Nephron (organoid): ENCODE measurements at regions not wholly inside any gene's neighbourhood (a gene's known extent, or its start where the extent isn't known, plus 50 kb on each side); places are given as distances from the start of the nearest gene placed in this dataset.

Source experiments
- H3K27ac Mint-ChIP-seq, 3 experiments: 2 replicates each; pipeline ENCODE4 v1.8.0; 2020; ENCODE audit warnings: mixed read lengths in 3 of 3, mild to moderate bottlenecking in 2 of 3, moderate library complexity in 1 of 3
- H3K27me3 Mint-ChIP-seq: 2 replicates; pipeline ENCODE4 v1.8.0; 2021; ENCODE audit warnings: low read depth, mild to moderate bottlenecking, moderate library complexity, mixed read lengths
- H3K36me3 Mint-ChIP-seq: 2 replicates; pipeline ENCODE4 v1.8.0; 2020; ENCODE audit warnings: low read depth, mixed read lengths
- H3K4me1 Mint-ChIP-seq: 2 replicates; pipeline ENCODE4 v1.8.0; 2020; ENCODE audit warnings: mixed read lengths
- H3K4me3 Mint-ChIP-seq, 3 experiments: 2 replicates each; pipeline ENCODE4 v1.8.0; 2020; ENCODE audit warnings: mild to moderate bottlenecking in 3 of 3, mixed read lengths in 3 of 3, moderate library complexity in 2 of 3
- H3K9me3 Mint-ChIP-seq: 2 replicates; pipeline ENCODE4 v1.8.0; 2020; ENCODE audit warnings: mixed read lengths
- CTCF ChIP-seq, 3 experiments: fragments of 200-600 bp; sonication (generic); IDR thresholded peaks; one replicate each; pipeline ENCODE4 v1.5.0; 2021; ENCODE audit warnings: antibody characterized with exemption in 3 of 3; ENCODE audit not compliant: unreplicated experiment in 3 of 3

GRCh38 chr1:55280731-55281130, 65.6 kb upstream of the USP24 start:
- H3K4me3 Mint-ChIP-seq: no peak overlapping the region
- no peaks in the 10 kb centered on the region for H3K9me3 Mint-ChIP-seq
- H3K36me3 Mint-ChIP-seq: no peaks in the 10 kb centered on the region
- H3K4me1 Mint-ChIP-seq: peaks cover 16% of the 10 kb centered on the region
- H3K27ac Mint-ChIP-seq: no peak overlapping the region
- no peak for TF ChIP-seq CTCF (IDR thresholded peaks at IDR 0.05; ENCODE audit: unreplicated experiment in 3 of 3)
- peaks cover 5% of the 10 kb centered on the region for H3K27me3 Mint-ChIP-seq

- H3K9me3 Mint-ChIP-seq: no peaks in the 10 kb centered on the region
- H3K4me3 Mint-ChIP-seq: no peak overlapping the region
- H3K4me1 Mint-ChIP-seq: peaks cover 9% of the 10 kb centered on the region
- no peak overlapping the region for H3K27ac Mint-ChIP-seq
- no peak for TF ChIP-seq CTCF (IDR thresholded peaks at IDR 0.05; ENCODE audit: unreplicated experiment in 3 of 3)
- no peaks in the 10 kb centered on the region for H3K36me3 Mint-ChIP-seq
- H3K27me3 Mint-ChIP-seq: peaks cover 2% of the 10 kb centered on the region
These were observed 64.5 kb upstream of the USP24 start for GRCh38 chr1:55279627-55280026.

GRCh38 chr1:55278378-55278777, 63.2 kb upstream of the USP24 start:
- no peaks in the 10 kb centered on the region for H3K27me3 Mint-ChIP-seq
- H3K36me3 Mint-ChIP-seq: no peaks in the 10 kb centered on the region
- no peak overlapping the region for H3K27ac Mint-ChIP-seq
- no peaks in the 10 kb centered on the region for H3K9me3 Mint-ChIP-seq
- TF ChIP-seq CTCF (IDR thresholded peaks at IDR 0.05; ENCODE audit: unreplicated experiment in 3 of 3): no peak
- H3K4me3 Mint-ChIP-seq: no peak overlapping the region
- peaks cover 9% of the 10 kb centered on the region for H3K4me1 Mint-ChIP-seq

GRCh38 chr1:55277377-55278130, 62.4 kb upstream of the USP24 start:
- H3K4me3 Mint-ChIP-seq: no peak overlapping the region
- no peaks in the 10 kb centered on the region for H3K27me3 Mint-ChIP-seq
- no peaks in the 10 kb centered on the region for H3K36me3 Mint-ChIP-seq
- no peak overlapping the region for H3K27ac Mint-ChIP-seq
- H3K4me1 Mint-ChIP-seq: peaks cover 9% of the 10 kb centered on the region
- peaks cover 3% of the 10 kb centered on the region for H3K9me3 Mint-ChIP-seq
- TF ChIP-seq CTCF (IDR thresholded peaks at IDR 0.05; ENCODE audit: unreplicated experiment in 3 of 3): peak; percentile 63 to 70 (median 66)

- no peaks in the 10 kb centered on the region for H3K27me3 Mint-ChIP-seq
- H3K4me1 Mint-ChIP-seq: peaks cover 9% of the 10 kb centered on the region
- TF ChIP-seq CTCF (IDR thresholded peaks at IDR 0.05; ENCODE audit: unreplicated experiment in 3 of 3): no peak
- H3K9me3 Mint-ChIP-seq: peaks cover 3% of the 10 kb centered on the region
- H3K27ac Mint-ChIP-seq: no peak overlapping the region
- H3K4me3 Mint-ChIP-seq: no peak overlapping the region
- no peaks in the 10 kb centered on the region for H3K36me3 Mint-ChIP-seq
These were observed 61.7 kb upstream of the USP24 start for GRCh38 chr1:55276671-55277376.
